ENCODE measurements at regions not wholly inside any gene's neighbourhood (a gene's known extent, or its start where the extent isn't known, plus 50 kb on each side); places are given as distances from the start of the nearest gene placed in this dataset.

GRCh38 chr6:26292709-26293108 lies 72.3 kb upstream of the BTN3A2 start:
- DNase-seq (ENCODE audit: low spot score) = no peak

- no peak for DNase-seq (ENCODE audit: low spot score)
These were observed 70.7 kb upstream of the BTN3A2 start for GRCh38 chr6:26294302-26294701.

GRCh38 chr6:26295691-26296555 lies 69.1 kb upstream of the BTN3A2 start:
- no peak for DNase-seq (ENCODE audit: low spot score)

GRCh38 chr6:26296556-26296856 lies 68.5 kb upstream of the BTN3A2 start:
- DNase-seq (ENCODE audit: low spot score) = no peak

- DNase-seq (ENCODE audit: low spot score) = no peak
These were observed 67.9 kb upstream of the BTN3A2 start for GRCh38 chr6:26296857-26297648.

- no peak for DNase-seq (ENCODE audit: low spot score)
These were observed 65.5 kb upstream of the BTN3A2 start for GRCh38 chr6:26299286-26300042.

GRCh38 chr6:26300043-26300331 lies 65.0 kb upstream of the BTN3A2 start:
- DNase-seq (ENCODE audit: low spot score) = no peak

- no peak for DNase-seq (ENCODE audit: low spot score)
These were observed 64.6 kb upstream of the BTN3A2 start for GRCh38 chr6:26300359-26300758.

GRCh38 chr6:26300828-26301227 lies 64.2 kb upstream of the BTN3A2 start:
- DNase-seq (ENCODE audit: low spot score) = no peak

GRCh38 chr6:26301638-26302037 lies 63.4 kb upstream of the BTN3A2 start:
- no peak for DNase-seq (ENCODE audit: low spot score)

- DNase-seq (ENCODE audit: low spot score) = no peak
These were observed 61.9 kb upstream of the BTN3A2 start for GRCh38 chr6:26302941-26303559.

GRCh38 chr6:26304213-26304796 lies 60.7 kb upstream of the BTN3A2 start:
- no peak for DNase-seq (ENCODE audit: low spot score)

GRCh38 chr6:26304797-26305640 lies 60.0 kb upstream of the BTN3A2 start:
- no peak for DNase-seq (ENCODE audit: low spot score)

- no peak for DNase-seq (ENCODE audit: low spot score)
These were observed 59.4 kb upstream of the BTN3A2 start for GRCh38 chr6:26305641-26305969.

- no peak for DNase-seq (ENCODE audit: low spot score)
These were observed 58.8 kb upstream of the BTN3A2 start for GRCh38 chr6:26306232-26306631.

GRCh38 chr6:26307850-26308249 lies 57.1 kb upstream of the BTN3A2 start:
- no peak for DNase-seq (ENCODE audit: low spot score)

- DNase-seq (ENCODE audit: low spot score) = no peak
These were observed 55.3 kb upstream of the BTN3A2 start for GRCh38 chr6:26309731-26310142.

- DNase-seq (ENCODE audit: low spot score) = no peak
These were observed 54.0 kb upstream of the BTN3A2 start for GRCh38 chr6:26311012-26311384.

- DNase-seq (ENCODE audit: low spot score) = no peak
These were observed 53.5 kb upstream of the BTN3A2 start for GRCh38 chr6:26311385-26312095.

- no peak for DNase-seq (ENCODE audit: low spot score)
These were observed 52.9 kb upstream of the BTN3A2 start for GRCh38 chr6:26312096-26312463.
